ENCODE measurements at regions not wholly inside any gene's neighbourhood (a gene's known extent, or its start where the extent isn't known, plus 50 kb on each side); places are given as distances from the start of the nearest gene placed in this dataset.
"Not testable (repeated sequence)": the region's sequence is repeated elsewhere in the genome, so short reads cannot be mapped to it uniquely, and the experiment has no call there.

DNA sequence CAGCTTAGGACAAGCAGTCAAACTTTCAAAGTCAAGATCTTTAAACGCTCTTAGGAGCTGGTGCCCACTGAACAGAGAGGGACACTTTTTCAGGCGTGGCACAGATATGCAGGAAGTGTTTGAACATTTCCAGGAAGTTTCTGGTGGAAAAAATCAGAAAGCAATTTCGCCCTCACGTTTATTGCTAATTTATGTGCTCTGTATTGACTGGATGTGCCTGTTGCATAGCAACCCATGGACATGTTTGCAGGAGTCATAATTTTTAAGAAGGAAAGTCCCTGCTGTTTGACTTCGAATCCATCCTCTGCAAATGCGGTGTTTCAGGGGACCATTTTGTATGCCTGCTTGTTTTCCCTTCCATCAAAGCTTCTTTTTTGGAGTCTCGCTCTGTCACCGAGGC is 239.9 kb upstream of the IRF2BP2 start:
- TF ChIP-seq, protein P1, sequence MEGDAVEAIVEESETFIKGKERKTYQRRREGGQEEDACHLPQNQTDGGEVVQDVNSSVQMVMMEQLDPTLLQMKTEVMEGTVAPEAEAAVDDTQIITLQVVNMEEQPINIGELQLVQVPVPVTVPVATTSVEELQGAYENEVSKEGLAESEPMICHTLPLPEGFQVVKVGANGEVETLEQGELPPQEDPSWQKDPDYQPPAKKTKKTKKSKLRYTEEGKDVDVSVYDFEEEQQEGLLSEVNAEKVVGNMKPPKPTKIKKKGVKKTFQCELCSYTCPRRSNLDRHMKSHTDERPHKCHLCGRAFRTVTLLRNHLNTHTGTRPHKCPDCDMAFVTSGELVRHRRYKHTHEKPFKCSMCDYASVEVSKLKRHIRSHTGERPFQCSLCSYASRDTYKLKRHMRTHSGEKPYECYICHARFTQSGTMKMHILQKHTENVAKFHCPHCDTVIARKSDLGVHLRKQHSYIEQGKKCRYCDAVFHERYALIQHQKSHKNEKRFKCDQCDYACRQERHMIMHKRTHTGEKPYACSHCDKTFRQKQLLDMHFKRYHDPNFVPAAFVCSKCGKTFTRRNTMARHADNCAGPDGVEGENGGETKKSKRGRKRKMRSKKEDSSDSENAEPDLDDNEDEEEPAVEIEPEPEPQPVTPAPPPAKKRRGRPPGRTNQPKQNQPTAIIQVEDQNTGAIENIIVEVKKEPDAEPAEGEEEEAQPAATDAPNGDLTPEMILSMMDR (IDR thresholded peaks at IDR 0.05), result no peak

DNA sequence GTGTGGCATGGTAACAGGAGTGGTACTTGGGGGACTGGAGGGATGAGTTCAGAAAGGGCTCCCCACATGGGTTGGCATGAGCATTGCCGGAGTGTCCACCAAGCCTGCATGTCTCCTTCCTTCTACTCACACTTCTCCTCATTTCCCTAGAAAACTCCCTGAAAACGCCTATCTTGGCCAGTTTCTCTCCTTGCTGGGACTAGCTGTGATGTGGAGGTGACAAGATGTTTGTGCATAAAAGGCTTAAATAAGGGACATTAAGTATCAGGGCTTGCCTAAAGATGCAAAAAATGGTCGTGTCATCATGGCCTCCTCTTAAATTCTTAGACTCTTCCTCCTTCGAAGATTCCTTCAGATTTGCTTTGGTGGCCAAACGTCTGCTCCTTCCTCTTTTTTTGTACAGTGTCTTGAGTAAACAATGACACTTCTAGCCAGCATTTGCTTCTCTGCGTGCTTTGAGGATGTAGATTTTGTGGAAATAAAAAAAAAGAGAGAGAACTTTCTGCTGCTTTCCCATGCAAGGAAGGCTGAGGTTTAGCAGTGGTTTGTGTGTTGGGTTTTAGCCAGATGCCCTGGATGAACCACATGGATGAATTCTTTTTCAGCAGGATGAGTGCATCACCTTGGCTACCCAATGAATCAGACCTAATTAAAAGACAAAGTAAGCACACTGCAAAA is 239.1 kb upstream of the IRF2BP2 start:
- DNase-seq (no peak), ATAC-seq (no peak)
- Mint-ChIP-seq H3K9me3 (peaks cover 4% of the 10 kb centered on the region), H3K27me3 (no peaks in the 10 kb centered on the region), H3K27ac (no peak overlapping the region), H3K4me1 (ENCODE audit: low read depth) (peaks cover 68% of the 10 kb centered on the region), H3K36me3 (ENCODE audit: low read depth) (no peaks in the 10 kb centered on the region), H3K4me3 (no peak overlapping the region)
- CTCF ChIA-PET, result no interaction called here
- intact Hi-C loops (cut with micrococcal nuclease), result loop anchor here (10.0 kb wide), 1 partner anchor 354 kb away; no protein-coding TSS in a partner anchor
- POLR2A ChIA-PET, result interaction anchor here (0.6 kb wide), 2 partner anchors 125 to 181 kb away, joined by 3 read pairs; no protein-coding TSS in a partner anchor
- TF ChIP-seq, protein P1 (IDR thresholded peaks at IDR 0.05), result no peak

More for the DNA sequence above, 239.9 kb upstream of the IRF2BP2 start:
- peaks cover 4% of the 10 kb centered on the region for H3K9me3 Mint-ChIP-seq
- H3K27me3 Mint-ChIP-seq, result no peaks in the 10 kb centered on the region
- CTCF ChIA-PET, result interaction anchor here (0.9 kb wide), 1 partner anchor 44 kb away, joined by 3 read pairs; no protein-coding TSS in a partner anchor
- ATAC-seq, result peak; percentile 28
- no peak for DNase-seq
- no peak overlapping the region for H3K4me3 Mint-ChIP-seq
- H3K4me1 Mint-ChIP-seq (ENCODE audit: low read depth), result peaks cover 64% of the 10 kb centered on the region
- no peaks in the 10 kb centered on the region for H3K36me3 Mint-ChIP-seq (ENCODE audit: low read depth)
- intact Hi-C loops (cut with micrococcal nuclease), result loop anchor here (10.0 kb wide), 1 partner anchor 355 kb away; no protein-coding TSS in a partner anchor
- H3K27ac Mint-ChIP-seq, result no peak overlapping the region
- POLR2A ChIA-PET, result interaction anchor here (1.2 to 1.5 kb wide), 2 partner anchors 10 to 77 kb away, joined by 3 to 4 read pairs; no protein-coding TSS in a partner anchor

DNA sequence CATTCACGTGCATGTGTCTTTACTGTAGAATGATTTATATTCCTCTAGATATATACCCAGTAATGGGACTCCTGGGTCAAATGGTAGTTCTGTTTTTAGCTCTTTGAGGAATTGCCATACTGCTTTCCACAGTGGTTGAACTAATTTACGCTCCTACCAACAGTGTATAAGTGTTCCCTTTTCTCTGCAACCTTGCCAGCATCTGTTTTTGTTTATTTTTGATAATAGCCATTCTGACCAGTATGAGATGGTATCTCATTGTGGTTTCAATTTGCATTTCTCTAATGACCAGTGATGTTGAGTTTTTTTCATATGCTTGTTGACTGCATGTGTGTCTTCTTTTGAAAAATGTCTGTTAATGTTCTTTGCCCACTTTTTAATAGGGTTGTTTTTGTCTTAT is 236.8 kb upstream of the IRF2BP2 start:
- not testable (repeated sequence) for DNase-seq; H3K27ac Mint-ChIP-seq; H3K27me3 Mint-ChIP-seq; H3K36me3 Mint-ChIP-seq (ENCODE audit: low read depth); H3K9me3 Mint-ChIP-seq; ATAC-seq; H3K4me3 Mint-ChIP-seq
- intact Hi-C loops (cut with micrococcal nuclease), result loop anchor here (10.0 kb wide), 1 partner anchor 352 kb away; no protein-coding TSS in a partner anchor
- H3K4me1 Mint-ChIP-seq (ENCODE audit: low read depth), result peaks cover 83% of the 10 kb centered on the region
- ChIA-PET CTCF (interaction anchor here (1.0 to 1.7 kb wide), 3 partner anchors 79 to 230 kb away, joined by 3 to 4 read pairs (median 4); no protein-coding TSS in a partner anchor), POLR2A (interaction anchor here (1.1 kb wide), 1 partner anchor 123 kb away, joined by 3 read pairs; no protein-coding TSS in a partner anchor)

DNA sequence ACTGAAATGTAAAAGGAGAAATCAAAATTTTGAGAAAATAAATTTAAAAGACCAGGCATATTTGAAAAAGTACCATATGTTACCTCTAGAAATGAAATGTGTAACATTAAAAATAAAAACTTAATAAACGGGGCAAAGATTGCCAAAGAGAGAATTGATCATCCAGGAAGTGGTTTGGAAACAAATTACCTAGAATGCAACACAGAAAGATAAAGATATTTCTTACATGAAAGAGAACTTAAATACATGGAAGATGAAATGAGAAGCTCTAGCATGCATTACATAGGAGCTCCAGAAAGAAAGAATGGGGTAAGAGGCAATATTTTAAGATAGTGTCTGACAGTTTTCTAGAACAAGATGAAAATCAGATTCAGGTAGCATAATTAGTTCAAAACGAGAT is 235.9 kb upstream of the IRF2BP2 start:
- H3K36me3 Mint-ChIP-seq (ENCODE audit: low read depth), result no peaks in the 10 kb centered on the region
- peak overlapping the region; percentile 94 for H3K27ac Mint-ChIP-seq
- DNase-seq (no peak), ATAC-seq (no peak)
- H3K9me3 Mint-ChIP-seq, result peaks cover 4% of the 10 kb centered on the region
- TF ChIP-seq, protein P1 (IDR thresholded peaks at IDR 0.05), result no peak
- H3K4me3 Mint-ChIP-seq, result peak overlapping the region; percentile 46
- ChIA-PET CTCF (interaction anchor here (0.6 to 1.7 kb wide), 11 partner anchors 10 to 259 kb away, joined by 3 to 6 read pairs (median 4); no protein-coding TSS in a partner anchor), POLR2A (interaction anchor here (0.7 to 2.0 kb wide), 10 partner anchors 81 to 244 kb away, joined by 3 to 8 read pairs (median 4); partner anchors contain the start of gene IRF2BP2)
- H3K27me3 Mint-ChIP-seq, result no peaks in the 10 kb centered on the region
- intact Hi-C loops (cut with micrococcal nuclease), result loop anchor here (2.0 to 10.0 kb wide), 3 partner anchors 115 to 351 kb away; partner anchors contain the start of gene IRF2BP2
- H3K4me1 Mint-ChIP-seq (ENCODE audit: low read depth), result peaks cover 88% of the 10 kb centered on the region

DNA sequence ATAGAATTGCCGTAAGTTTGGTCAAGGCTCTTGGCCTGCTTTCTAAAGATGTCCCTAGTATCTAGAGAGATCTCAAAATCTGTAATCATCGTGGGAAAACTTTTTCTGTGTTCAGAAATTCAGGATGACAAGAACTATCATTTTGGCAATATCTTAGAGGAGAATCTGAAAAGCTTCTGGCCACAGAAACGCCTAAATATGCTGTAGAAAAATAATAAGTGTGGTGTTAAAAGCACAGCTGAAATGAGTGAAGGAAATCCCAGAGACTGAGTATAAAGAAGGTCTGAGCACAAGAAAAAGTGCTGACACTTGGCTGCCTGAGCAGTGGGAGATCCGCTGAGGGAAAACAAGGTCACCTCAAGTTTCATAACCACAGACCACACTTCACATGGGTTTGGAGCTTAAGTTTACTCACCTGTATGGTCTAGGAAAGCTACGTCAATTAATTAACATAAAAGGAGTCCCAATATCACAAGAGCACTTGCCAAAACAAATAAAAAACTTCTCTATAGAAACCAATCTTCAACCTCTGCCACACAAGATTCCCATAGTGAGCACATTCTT is 235.2 kb upstream of the IRF2BP2 start:
- POLR2A ChIA-PET, result interaction anchor here (0.9 to 2.8 kb wide), 9 partner anchors 82 to 237 kb away, joined by 3 to 10 read pairs (median 4); partner anchors contain the start of gene IRF2BP2
- TF ChIP-seq, protein P1 (IDR thresholded peaks at IDR 0.05), result no peak
- CTCF ChIA-PET, result interaction anchor here (0.6 to 1.7 kb wide), 15 partner anchors 10 to 319 kb away, joined by 3 to 6 read pairs (median 3); no protein-coding TSS in a partner anchor
- ATAC-seq (peak; percentile 3), DNase-seq (peak; percentile 78)
- Mint-ChIP-seq H3K27ac (peak overlapping the region; percentile 94), H3K27me3 (no peaks in the 10 kb centered on the region), H3K36me3 (ENCODE audit: low read depth) (no peaks in the 10 kb centered on the region), H3K4me1 (ENCODE audit: low read depth) (peaks cover 90% of the 10 kb centered on the region), H3K9me3 (peaks cover 4% of the 10 kb centered on the region), H3K4me3 (peak overlapping the region; percentile 46)
- intact Hi-C loops (cut with micrococcal nuclease), result loop anchor here (2.0 to 10.0 kb wide), 3 partner anchors 114 to 350 kb away; partner anchors contain the start of gene IRF2BP2

All from activated CD8-positive, alpha-beta T cell treated with anti-CD3 and anti-CD28 coated beads for 36 hours (primary cell).